Suppressor macrophage treated with lipopolysaccharide for 1 hour (primary cell): ENCODE measurements at regions not wholly inside any gene's neighbourhood (a gene's known extent, or its start where the extent isn't known, plus 50 kb on each side); places are given as distances from the start of the nearest gene placed in this dataset.
"Not testable (repeated sequence)": the region's sequence is repeated elsewhere in the genome, so short reads cannot be mapped to it uniquely, and the experiment has no call there.

Experiments
- DNase-seq, 3 donors: peaks; one replicate each; pipeline ENCODE4 v3.0.0-alpha.2; 2020 to 2022

- DNase-seq = not testable (repeated sequence)
Observed at GRCh38 chr1:148432318-148432717, 50.8 kb downstream of the PPIAL4G start.

GRCh38 chr1:148429856-148430255, 53.2 kb downstream of the PPIAL4G start:
- DNase-seq = not testable (repeated sequence)

DNA sequence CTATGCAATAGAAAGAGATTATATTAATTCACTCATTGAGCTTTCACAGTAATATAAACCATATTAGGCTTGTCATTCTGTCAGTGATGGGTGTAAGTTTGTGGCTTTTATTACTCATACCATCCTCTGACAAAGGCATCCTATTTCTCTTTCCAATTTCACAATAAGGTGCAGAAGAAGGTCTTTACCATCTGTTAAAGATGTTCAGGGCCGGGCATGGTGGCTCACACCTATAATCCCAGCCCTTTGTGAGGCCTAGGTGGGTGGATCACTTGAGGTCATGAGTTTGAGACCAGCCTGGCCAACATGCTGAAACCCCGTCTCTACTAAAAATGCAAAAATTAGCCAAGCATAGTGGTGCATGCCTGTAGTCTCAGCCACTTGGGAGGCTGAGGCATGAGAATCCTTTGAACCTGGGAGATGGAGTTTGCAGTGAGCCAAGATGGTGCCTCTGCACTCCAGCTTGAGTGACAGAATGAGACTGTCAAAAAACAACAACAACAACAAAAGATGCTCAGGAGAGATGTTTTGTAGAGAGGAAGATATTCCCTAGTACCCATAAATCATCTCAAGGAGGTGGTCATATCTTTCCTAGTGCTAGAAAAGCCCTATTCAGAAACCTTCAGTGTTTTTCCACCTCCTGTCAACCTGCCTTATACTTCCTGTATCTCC, 56.0 kb downstream of the PPIAL4G start:
- peak in 1 of 3 donors; percentile 39 for DNase-seq

- not testable (repeated sequence) for DNase-seq
Observed at GRCh38 chr1:148426385-148426784, 56.7 kb downstream of the PPIAL4G start.

DNA sequence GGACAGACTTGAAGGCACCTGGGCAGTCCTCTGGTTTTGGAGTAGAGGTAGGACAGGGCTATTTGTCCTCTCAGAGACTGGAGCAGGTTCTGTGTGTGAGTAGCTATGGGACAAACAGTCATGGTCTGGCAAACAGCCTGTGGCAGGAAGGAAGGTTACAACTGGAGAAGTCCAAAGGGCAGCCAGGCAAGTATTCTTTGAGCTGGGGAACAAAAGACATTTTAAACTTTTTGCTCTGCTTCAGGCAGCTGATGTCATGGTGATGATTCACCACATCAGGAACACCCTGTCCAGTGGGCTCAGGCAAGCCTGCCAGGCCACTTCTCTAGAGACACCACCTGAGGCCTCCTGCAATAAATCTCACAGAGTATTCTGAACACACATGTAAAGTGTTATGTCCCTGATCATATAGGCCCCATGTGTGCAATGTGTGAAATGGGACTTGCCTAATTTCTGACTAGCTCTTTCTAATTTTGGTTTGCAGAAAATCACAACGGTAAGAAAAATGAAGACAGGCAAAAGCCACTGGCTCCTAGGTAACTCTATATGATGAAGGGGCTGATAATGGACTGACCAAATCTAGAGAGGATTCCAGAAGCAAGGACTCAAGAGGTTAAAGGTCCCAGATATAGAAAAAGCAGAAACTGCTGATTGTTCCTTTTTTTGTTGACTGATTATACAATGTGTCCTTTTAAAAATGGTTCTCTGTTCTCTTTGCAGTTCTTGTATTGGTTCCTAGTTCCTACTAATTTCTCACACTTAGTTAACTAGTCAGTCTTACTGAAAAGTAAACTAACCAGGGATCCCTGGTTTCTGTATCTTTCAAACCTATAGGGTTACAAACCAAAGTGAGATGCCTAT, 58.7 kb downstream of the PPIAL4G start:
- peak; percentile 65 to 84 (median 70) for DNase-seq

DNA sequence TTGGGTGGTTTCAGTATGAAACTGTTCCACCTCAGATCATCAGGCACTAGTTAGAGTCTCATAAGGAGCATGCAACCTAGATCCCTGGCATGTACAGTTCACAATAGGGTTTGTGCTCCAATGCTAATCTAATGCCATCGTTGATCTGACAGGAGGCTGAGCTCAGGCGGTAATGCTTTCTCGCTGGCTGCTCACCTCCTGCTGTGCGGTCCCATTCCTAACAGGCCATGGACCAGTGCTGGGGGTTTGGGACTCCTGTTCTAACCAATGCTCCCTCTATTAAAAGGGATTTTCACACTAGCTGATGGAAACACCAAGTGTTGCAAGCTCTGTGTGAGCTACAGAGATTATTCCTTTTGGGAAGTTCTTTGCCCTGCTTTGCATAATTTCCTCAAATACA, 60.2 kb downstream of the PPIAL4G start:
- peak in 2 of 3 donors; percentile 5 to 24 for DNase-seq

GRCh38 chr1:148417241-148417640, 65.9 kb downstream of the PPIAL4G start:
- not testable (repeated sequence) for DNase-seq

DNA sequence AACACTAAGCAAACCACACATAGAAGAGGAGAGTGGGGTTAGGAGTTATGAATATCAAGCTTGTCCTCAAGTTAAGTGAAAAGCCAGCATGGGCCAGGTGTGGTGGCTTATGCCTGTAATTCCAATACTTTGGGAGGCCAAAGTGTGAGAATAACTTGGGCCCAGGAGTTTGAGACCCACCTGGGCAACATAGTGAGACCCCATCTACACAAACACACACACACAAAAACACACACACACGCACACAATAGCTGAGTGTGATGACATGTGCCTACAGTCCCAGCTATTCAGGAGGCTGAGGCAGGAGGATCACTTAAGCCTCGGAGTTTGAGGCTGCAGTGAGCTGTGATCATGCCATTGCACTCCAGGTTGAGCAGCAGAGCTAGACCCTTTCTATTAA, 69.7 kb downstream of the PPIAL4G start:
- not testable (repeated sequence) for DNase-seq

DNA sequence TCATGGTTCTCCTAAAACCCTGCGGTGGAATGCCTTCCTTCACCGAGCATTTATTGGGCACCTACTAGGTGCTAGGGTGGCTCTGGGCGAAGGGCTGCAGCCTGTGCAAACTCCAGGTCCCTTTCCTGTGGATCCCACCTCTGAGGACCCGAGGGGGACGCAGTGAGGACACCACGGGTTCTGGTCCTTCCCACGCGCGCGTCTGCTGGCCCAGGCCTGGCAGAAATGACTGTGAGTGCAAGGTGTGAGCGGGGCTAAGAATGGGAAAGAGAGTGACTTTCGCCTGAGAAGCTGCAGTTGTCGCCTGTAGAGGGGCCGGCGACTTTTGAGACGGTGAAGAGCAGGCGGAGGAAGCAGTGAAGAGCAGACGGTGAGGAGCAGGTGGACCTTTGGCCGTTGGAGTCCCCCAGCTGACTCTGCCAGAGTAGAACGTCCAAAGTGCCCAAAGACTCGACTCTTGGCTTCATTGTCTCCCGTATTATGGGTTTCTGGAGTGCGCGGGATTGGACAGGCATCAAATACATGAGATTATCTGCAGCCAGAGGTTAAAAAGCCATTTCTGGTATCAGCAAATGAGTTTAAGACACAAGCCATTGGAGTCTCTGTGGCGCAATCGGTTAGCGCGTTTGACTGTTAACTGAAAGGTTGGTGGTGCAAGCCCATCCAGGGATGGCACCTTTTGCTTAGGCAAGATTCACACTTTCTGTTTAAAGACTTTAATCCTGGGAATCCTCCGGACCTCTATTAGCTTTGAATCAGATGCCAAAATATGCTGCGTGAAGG, 78.1 kb downstream of the PPIAL4G start:
- not testable (repeated sequence) for DNase-seq

GRCh38 chr1:148403925-148404324, 79.2 kb downstream of the PPIAL4G start:
- not testable (repeated sequence) for DNase-seq

DNA sequence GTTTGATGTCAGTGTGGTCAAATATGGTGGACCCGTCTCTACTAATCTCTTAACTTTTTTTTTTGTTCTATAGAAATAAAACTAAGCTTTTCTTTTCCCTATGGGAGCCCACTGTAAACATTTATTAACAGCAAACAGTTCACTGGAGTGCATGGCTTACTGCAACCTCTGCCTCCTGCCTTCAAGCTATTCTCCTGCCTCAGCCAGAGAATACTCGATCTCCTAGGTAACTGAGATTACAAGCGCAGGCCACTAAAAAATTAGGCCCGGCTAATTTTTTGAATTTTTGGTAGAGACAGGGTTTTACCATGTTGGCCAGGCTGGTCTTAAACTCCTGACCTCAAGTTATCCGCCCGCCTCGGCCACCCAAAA, 80.0 kb downstream of the PPIAL4G start:
- DNase-seq = not testable (repeated sequence)

- DNase-seq = peak; percentile 84 to 92 (median 85)
Observed at GRCh38 chr1:148402152-148403084, 80.7 kb downstream of the PPIAL4G start.

GRCh38 chr1:148397516-148397915, 85.6 kb downstream of the PPIAL4G start:
- not testable (repeated sequence) for DNase-seq

GRCh38 chr1:148392505-148392904, 90.6 kb downstream of the PPIAL4G start:
- not testable (repeated sequence) for DNase-seq

GRCh38 chr1:148391323-148391722, 91.8 kb downstream of the PPIAL4G start:
- not testable (repeated sequence) for DNase-seq

GRCh38 chr1:148389027-148389339, 94.1 kb downstream of the PPIAL4G start:
- DNase-seq = no peak

DNA sequence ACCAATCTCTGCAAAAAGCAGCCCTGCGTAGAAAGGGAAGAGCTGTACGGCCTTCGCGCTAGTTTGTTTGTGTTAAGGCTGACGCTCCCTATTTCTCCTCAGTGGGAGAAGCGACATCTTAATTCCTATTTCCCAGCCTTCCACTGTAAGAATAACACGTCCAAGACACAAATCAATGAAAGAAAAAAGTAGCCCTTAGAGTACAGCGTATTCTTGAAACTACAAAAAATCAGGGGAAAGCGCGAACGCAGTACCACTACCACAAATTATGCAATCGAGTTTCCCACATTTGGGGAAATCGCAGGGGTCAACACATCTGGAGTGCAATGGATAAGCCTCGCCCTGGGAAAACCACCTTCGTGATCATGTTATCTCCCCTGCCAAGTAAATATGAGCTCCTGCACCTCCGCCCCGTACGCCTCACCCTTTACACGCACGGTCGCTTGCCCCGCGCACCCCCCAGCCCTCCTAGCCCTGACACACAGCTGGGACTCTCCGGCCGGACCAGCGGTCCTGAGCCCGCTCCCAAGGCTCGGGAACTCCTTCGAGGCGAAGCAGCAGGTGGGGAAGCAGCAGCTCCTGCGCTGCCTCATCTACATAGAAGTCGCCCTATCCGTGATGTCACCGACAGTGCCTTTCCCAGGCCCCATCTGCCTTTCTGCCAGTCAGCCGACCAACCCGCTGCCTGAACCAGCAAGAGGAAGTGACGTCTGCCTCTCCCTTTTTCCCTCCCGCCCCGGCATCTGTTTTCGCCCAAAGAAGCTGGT, 94.7 kb downstream of the PPIAL4G start:
- DNase-seq = peak; percentile 87 to 90 (median 87)

- DNase-seq = not testable (repeated sequence)
Observed at GRCh38 chr1:148387949-148388259, 95.2 kb downstream of the PPIAL4G start.

DNA sequence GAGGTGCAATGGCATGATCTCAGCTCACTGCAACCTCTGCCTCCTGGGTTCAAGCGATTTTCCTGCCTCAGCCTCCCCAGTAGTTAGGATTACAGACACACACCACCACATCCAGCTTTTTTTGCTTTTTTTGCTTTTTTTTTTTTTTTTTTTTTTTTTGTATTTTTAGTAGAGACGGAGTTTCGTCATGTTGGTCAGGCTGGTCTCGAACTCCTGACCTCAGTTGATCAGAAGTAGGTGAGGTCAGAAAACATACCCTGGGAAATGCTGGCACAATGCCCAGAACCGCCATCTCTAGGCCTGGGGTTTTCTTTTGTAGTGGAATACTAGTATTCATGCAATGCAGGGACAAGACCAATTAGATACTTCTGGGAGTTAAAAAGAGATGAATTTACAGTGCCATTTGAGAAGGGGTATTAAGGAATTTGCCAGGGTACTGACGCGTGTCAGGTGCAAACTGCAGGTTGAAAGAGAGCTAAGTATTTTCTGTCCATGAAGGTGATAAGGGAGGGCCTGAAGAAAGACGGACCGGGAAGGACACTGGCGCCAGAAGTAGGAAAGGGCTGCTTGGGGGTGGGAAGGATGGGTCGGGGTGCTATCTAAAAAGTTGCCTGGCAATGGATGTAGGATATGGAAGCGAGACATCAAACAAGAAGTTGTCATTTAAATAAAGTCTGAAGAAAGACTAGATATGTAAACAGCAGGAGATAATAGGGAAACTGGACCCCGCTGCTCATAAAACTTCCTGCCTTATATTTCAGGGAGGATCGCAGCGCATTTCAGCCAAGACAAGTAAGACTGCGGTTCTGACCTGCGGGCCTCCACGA, 95.8 kb downstream of the PPIAL4G start:
- not testable (repeated sequence) for DNase-seq

DNA sequence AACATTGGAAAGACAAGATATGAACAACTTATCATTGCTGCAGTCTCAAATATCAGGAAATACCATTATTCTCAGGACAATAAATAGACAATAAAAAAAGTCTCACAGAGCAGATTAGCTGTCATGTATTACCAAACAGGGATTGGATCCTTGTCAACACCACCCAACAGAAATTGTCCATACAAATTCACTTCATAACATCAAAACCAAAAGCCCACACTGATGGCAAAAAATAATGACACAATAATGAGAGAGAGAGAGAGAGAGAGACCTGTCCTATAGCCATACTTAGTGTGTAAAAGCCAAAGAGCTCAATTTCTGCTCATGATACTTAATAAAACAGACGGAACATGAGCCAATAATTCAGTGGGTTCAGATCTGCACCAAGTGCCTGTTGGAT, 96.5 kb downstream of the PPIAL4G start:
- no peak for DNase-seq

DNA sequence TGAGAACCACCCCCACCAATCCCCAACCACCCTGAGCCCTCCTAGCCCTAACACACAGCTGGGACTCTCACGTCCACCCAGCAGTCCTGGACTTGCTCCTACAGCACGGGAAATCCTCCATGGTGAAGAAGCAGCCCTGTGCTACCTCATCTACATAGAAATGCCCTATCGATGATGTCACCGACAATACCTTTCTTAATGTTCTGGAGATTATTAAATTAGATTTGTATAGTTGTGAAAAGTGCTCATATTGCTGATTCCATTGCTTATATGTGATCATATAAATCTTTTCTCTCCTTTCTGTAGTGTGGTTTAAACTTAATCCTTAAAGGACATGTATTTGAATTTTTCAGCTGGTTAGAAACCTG, 97.1 kb downstream of the PPIAL4G start:
- not testable (repeated sequence) for DNase-seq
